ENCODE measurements at regions not wholly inside any gene's neighbourhood (a gene's known extent, or its start where the extent isn't known, plus 50 kb on each side); places are given as distances from the start of the nearest gene placed in this dataset.

DNA sequence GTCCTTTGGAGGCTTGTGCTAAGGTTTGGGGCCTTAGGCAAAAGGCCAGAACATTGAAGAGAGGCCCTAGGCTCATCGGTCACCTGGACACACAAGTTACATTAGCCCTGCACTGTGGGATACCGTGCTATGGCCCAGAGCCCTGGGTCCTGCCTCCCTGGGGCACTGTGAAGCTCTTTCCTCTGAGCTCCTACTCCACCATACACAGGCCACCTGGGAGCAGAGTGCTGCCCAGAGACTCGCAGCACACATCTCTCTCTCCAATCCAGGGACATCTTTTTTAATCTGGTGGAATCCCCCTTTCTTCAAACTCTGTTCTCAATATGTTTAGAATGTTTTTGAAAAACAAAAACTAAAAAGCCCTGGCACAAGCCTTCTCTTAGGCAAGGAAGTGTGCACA, 314.2 kb upstream of the RGS6 start:
- TF ChIP-seq POLR2A (IDR thresholded peaks at IDR 0.05) (no peak), EP300 (IDR thresholded peaks at IDR 0.05) (no peak)
- TF ChIP-seq, protein P1, sequence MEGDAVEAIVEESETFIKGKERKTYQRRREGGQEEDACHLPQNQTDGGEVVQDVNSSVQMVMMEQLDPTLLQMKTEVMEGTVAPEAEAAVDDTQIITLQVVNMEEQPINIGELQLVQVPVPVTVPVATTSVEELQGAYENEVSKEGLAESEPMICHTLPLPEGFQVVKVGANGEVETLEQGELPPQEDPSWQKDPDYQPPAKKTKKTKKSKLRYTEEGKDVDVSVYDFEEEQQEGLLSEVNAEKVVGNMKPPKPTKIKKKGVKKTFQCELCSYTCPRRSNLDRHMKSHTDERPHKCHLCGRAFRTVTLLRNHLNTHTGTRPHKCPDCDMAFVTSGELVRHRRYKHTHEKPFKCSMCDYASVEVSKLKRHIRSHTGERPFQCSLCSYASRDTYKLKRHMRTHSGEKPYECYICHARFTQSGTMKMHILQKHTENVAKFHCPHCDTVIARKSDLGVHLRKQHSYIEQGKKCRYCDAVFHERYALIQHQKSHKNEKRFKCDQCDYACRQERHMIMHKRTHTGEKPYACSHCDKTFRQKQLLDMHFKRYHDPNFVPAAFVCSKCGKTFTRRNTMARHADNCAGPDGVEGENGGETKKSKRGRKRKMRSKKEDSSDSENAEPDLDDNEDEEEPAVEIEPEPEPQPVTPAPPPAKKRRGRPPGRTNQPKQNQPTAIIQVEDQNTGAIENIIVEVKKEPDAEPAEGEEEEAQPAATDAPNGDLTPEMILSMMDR (IDR thresholded peaks at IDR 0.05): no peak

Measured in stomach (tissue), 4 donors.